Endometrial microvascular endothelial cells (primary cell): ENCODE measurements at regions not wholly inside any gene's neighbourhood (a gene's known extent, or its start where the extent isn't known, plus 50 kb on each side); places are given as distances from the start of the nearest gene placed in this dataset.

Source experiments
- in situ Hi-C: cut with HindIII; loops from 2 replicates; pipeline ENCODE4 v1.10.0; 2017; ENCODE audit warnings: low sequenced_read_pairs, low pct_unique_long_range_greater_than_20kb; ENCODE audit errors: inconsistent ontology term

GRCh38 chr22:48439560-48440135, 1388.0 kb downstream of the BRD1 start:
- in situ Hi-C loops: no loop called here

- in situ Hi-C loops: no loop called here
These were observed 1388.7 kb downstream of the BRD1 start for GRCh38 chr22:48438800-48439559.

GRCh38 chr22:48438096-48438495, 1389.6 kb downstream of the BRD1 start:
- in situ Hi-C loops: no loop called here

- in situ Hi-C loops: no loop called here
These were observed 1391.3 kb downstream of the BRD1 start for GRCh38 chr22:48436201-48436931.

- in situ Hi-C loops: no loop called here
These were observed 1392.8 kb downstream of the BRD1 start for GRCh38 chr22:48434868-48435250.

GRCh38 chr22:48434156-48434867, 1393.4 kb downstream of the BRD1 start:
- in situ Hi-C loops: no loop called here

- in situ Hi-C loops: no loop called here
These were observed 1394.0 kb downstream of the BRD1 start for GRCh38 chr22:48433647-48434046.

- in situ Hi-C loops: no loop called here
These were observed 1394.7 kb downstream of the BRD1 start for GRCh38 chr22:48432781-48433518.

GRCh38 chr22:48431536-48432315, 1395.9 kb downstream of the BRD1 start:
- in situ Hi-C loops: no loop called here

GRCh38 chr22:48431014-48431413, 1396.7 kb downstream of the BRD1 start:
- in situ Hi-C loops: no loop called here

- in situ Hi-C loops: no loop called here
These were observed 1398.1 kb downstream of the BRD1 start for GRCh38 chr22:48429446-48430020.

- in situ Hi-C loops: no loop called here
These were observed 1398.9 kb downstream of the BRD1 start for GRCh38 chr22:48428631-48429371.

- in situ Hi-C loops: no loop called here
These were observed 1399.9 kb downstream of the BRD1 start for GRCh38 chr22:48427731-48428211.

GRCh38 chr22:48426466-48427380, 1401.0 kb downstream of the BRD1 start:
- in situ Hi-C loops: no loop called here

GRCh38 chr22:48425641-48426040, 1402.0 kb downstream of the BRD1 start:
- in situ Hi-C loops: no loop called here

- in situ Hi-C loops: no loop called here
These were observed 1402.6 kb downstream of the BRD1 start for GRCh38 chr22:48425091-48425506.
